ENCODE measurements at regions not wholly inside any gene's neighbourhood (a gene's known extent, or its start where the extent isn't known, plus 50 kb on each side); places are given as distances from the start of the nearest gene placed in this dataset.
"Not testable (repeated sequence)": the region's sequence is repeated elsewhere in the genome, so short reads cannot be mapped to it uniquely, and the experiment has no call there.

DNA sequence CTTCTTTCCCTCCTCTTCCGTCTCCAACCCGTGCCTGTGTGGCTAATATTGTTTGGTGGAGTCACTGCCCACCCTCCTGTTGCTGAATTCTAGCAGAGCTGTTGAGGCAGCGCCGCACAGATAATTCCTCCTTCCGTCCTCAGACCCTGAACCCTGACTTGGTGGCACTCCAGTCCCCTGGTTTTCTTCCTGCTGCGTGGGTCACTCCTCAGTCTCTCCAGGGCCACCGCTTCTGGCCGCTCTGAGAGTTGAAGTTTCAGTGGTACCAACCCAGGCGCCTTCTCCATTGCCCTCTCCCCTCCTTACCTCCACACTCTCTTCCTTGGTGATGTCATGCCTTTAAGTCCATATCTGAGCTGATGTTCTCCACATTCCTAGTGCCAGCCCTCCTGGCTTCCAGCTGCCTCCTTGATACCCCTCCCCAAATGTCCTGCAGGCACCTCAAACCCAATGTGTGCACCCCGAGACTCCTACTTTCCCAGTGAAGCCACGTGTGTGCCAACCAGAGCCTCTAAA, 54.5 kb upstream of the RASD2 start:
- no peak for TF ChIP-seq EZH2phosphoT487 (IDR thresholded peaks at IDR 0.05; ENCODE audit: borderline replicate concordance, low read depth, low read length)
- TF ChIP-seq, protein P1, sequence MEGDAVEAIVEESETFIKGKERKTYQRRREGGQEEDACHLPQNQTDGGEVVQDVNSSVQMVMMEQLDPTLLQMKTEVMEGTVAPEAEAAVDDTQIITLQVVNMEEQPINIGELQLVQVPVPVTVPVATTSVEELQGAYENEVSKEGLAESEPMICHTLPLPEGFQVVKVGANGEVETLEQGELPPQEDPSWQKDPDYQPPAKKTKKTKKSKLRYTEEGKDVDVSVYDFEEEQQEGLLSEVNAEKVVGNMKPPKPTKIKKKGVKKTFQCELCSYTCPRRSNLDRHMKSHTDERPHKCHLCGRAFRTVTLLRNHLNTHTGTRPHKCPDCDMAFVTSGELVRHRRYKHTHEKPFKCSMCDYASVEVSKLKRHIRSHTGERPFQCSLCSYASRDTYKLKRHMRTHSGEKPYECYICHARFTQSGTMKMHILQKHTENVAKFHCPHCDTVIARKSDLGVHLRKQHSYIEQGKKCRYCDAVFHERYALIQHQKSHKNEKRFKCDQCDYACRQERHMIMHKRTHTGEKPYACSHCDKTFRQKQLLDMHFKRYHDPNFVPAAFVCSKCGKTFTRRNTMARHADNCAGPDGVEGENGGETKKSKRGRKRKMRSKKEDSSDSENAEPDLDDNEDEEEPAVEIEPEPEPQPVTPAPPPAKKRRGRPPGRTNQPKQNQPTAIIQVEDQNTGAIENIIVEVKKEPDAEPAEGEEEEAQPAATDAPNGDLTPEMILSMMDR (conservative IDR thresholded peaks at IDR 0.05; ENCODE audit: low read length): no peak
- no peak overlapping the region for H3K27ac ChIP-seq (ENCODE audit: low read depth, low read length, poor library complexity, severe bottlenecking)

DNA sequence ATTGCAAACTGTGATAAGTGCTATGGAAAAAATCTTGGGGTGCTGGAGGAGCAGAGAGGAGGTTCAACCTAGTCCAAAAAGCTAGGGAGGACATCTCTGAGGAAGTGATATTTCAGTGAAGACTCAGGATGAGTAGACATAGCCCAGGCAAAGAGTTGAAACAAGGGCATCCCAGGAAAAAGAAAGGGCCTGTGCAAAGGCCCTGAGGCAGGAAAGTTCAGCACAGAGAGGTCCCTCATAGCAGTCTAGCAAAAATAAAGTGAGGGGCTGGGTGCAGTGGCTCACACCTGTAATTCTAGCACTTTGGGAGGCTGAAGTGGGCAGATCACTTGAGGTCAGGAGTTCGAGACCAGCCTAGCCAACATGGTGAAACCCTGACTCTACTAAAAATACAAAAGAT, 53.0 kb upstream of the RASD2 start:
- POLR2A ChIA-PET: not testable (repeated sequence)

More for the DNA sequence above, 54.5 kb upstream of the RASD2 start:
- Histone ChIP-seq H4K20me1 (ENCODE audit: insufficient read depth, low read length) (no peaks in the 10 kb centered on the region), H3K9me2 (ENCODE audit: insufficient read depth, low read length) (no peaks in the 10 kb centered on the region), H3K79me2 (ENCODE audit: insufficient read depth, low read depth, low read length) (no peaks in the 10 kb centered on the region), H2AFZ (ENCODE audit: low read length) (no peak overlapping the region), H3K36me3 (ENCODE audit: insufficient read depth, low read length) (no peaks in the 10 kb centered on the region), H3K9me3 (ENCODE audit: low read length) (no peaks in the 10 kb centered on the region), H3K4me1 (ENCODE audit: insufficient read depth, low read length, poor library complexity, severe bottlenecking) (peaks cover 1% of the 10 kb centered on the region), H3K4me3 (ENCODE audit: low read depth, low read length, poor library complexity, severe bottlenecking) (no peak overlapping the region), H3K4me2 (ENCODE audit: low read length) (no peak overlapping the region)
- BruUV-seq (replicated peaks): no TSS peak
- ChIA-PET CTCF (ENCODE audit: unreplicated experiment) (no interaction called here), POLR2A (no interaction called here)
- DNase-seq (ENCODE audit: low spot score): no peak
- intact Hi-C loops (cut with micrococcal nuclease; ENCODE audit: unreplicated experiment): no loop called here

DNA sequence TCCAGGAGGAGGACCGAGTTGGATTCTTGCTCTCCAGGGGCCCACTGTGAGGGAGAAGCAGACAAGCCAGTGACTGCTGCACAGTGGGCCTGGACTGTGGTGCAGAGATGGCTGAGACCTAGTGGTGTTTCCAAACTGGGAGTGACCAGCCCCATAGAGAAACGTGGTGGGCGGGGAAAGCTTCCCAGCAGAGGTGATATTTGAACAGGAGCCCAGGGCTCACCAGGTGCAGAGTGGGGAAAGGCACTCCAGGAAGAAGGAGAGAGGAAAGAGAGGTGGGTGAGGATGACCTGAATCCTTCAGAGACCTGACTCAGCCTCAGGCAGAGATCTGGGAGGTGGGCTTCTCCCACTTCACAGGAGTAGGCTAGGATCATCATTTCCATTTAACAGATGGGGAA, 52.1 kb upstream of the RASD2 start:
- BruUV-seq (replicated peaks): no TSS peak
- H3K79me2 ChIP-seq (ENCODE audit: insufficient read depth, low read depth, low read length): no peaks in the 10 kb centered on the region
- CTCF ChIA-PET (ENCODE audit: unreplicated experiment): no interaction called here
- POLR2A ChIA-PET: no interaction called here
- H3K4me3 ChIP-seq (ENCODE audit: low read depth, low read length, poor library complexity, severe bottlenecking): no peak overlapping the region
- H4K20me1 ChIP-seq (ENCODE audit: insufficient read depth, low read length): no peaks in the 10 kb centered on the region
- no peaks in the 10 kb centered on the region for H3K36me3 ChIP-seq (ENCODE audit: insufficient read depth, low read length)
- H3K4me2 ChIP-seq (ENCODE audit: low read length): no peak overlapping the region
- no peak overlapping the region for H3K27ac ChIP-seq (ENCODE audit: low read depth, low read length, poor library complexity, severe bottlenecking)
- intact Hi-C loops (cut with micrococcal nuclease; ENCODE audit: unreplicated experiment): no loop called here
- H3K9me3 ChIP-seq (ENCODE audit: low read length): no peaks in the 10 kb centered on the region
- no peaks in the 10 kb centered on the region for H3K4me1 ChIP-seq (ENCODE audit: insufficient read depth, low read length, poor library complexity, severe bottlenecking)
- H2AFZ ChIP-seq (ENCODE audit: low read length): no peak overlapping the region
- no peak for TF ChIP-seq EZH2phosphoT487 (IDR thresholded peaks at IDR 0.05; ENCODE audit: borderline replicate concordance, low read depth, low read length)
- TF ChIP-seq, protein P1 (conservative IDR thresholded peaks at IDR 0.05; ENCODE audit: low read length): no peak
- no peak for DNase-seq (ENCODE audit: low spot score)
- no peaks in the 10 kb centered on the region for H3K9me2 ChIP-seq (ENCODE audit: insufficient read depth, low read length)

More for the DNA sequence above, 53.0 kb upstream of the RASD2 start:
- DNase-seq (ENCODE audit: low spot score); H3K4me3 ChIP-seq (ENCODE audit: low read depth, low read length, poor library complexity, severe bottlenecking); H3K79me2 ChIP-seq (ENCODE audit: insufficient read depth, low read depth, low read length); H3K4me1 ChIP-seq (ENCODE audit: insufficient read depth, low read length, poor library complexity, severe bottlenecking); BruUV-seq (replicated peaks); H4K20me1 ChIP-seq (ENCODE audit: insufficient read depth, low read length); intact Hi-C loops (cut with micrococcal nuclease; ENCODE audit: unreplicated experiment); H3K4me2 ChIP-seq (ENCODE audit: low read length); H3K9me3 ChIP-seq (ENCODE audit: low read length); H3K36me3 ChIP-seq (ENCODE audit: insufficient read depth, low read length); CTCF ChIA-PET (ENCODE audit: unreplicated experiment); H3K27ac ChIP-seq (ENCODE audit: low read depth, low read length, poor library complexity, severe bottlenecking); H2AFZ ChIP-seq (ENCODE audit: low read length); H3K9me2 ChIP-seq (ENCODE audit: insufficient read depth, low read length): not testable (repeated sequence)
